ENCODE measurements at regions not wholly inside any gene's neighbourhood (a gene's known extent, or its start where the extent isn't known, plus 50 kb on each side); places are given as distances from the start of the nearest gene placed in this dataset.
"Not testable (repeated sequence)": the region's sequence is repeated elsewhere in the genome, so short reads cannot be mapped to it uniquely, and the experiment has no call there.

GRCh38 chr2:168323529-168324021 is 76.2 kb upstream of the STK39 start:
- TF ChIP-seq, protein P1, sequence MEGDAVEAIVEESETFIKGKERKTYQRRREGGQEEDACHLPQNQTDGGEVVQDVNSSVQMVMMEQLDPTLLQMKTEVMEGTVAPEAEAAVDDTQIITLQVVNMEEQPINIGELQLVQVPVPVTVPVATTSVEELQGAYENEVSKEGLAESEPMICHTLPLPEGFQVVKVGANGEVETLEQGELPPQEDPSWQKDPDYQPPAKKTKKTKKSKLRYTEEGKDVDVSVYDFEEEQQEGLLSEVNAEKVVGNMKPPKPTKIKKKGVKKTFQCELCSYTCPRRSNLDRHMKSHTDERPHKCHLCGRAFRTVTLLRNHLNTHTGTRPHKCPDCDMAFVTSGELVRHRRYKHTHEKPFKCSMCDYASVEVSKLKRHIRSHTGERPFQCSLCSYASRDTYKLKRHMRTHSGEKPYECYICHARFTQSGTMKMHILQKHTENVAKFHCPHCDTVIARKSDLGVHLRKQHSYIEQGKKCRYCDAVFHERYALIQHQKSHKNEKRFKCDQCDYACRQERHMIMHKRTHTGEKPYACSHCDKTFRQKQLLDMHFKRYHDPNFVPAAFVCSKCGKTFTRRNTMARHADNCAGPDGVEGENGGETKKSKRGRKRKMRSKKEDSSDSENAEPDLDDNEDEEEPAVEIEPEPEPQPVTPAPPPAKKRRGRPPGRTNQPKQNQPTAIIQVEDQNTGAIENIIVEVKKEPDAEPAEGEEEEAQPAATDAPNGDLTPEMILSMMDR (IDR thresholded peaks at IDR 0.05; ENCODE audit: insufficient read depth, low read depth, low read length), result no peak
- DNase-seq (ENCODE audit: low read depth), result no peak
- no peak overlapping the region for H3K4me3 ChIP-seq (ENCODE audit: low read depth, low read length)

DNA sequence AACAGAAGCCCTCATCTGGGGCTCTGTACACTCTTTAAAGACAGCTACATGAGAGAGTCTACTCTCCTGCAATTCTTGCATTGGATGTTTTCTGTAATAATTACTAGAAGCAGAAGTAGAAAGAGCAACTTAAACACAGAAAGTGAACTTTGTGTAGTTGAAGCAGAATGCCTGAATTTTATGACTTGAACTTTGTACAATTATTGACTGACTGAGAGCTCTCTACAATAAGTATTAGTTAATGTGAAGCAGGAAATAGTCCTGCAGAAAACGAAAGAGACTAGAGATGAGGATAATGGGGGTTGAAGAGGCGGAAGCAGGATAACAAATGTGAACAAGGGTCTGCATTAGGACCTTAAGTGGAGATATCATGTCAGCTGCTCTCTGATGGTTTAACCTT is 79.2 kb upstream of the STK39 start:
- DNase-seq (ENCODE audit: low read depth), result no peak
- TF ChIP-seq, protein P1 (IDR thresholded peaks at IDR 0.05; ENCODE audit: insufficient read depth, low read depth, low read length), result no peak
- no peak overlapping the region for H3K4me3 ChIP-seq (ENCODE audit: low read depth, low read length)

- TF ChIP-seq, protein P1 (IDR thresholded peaks at IDR 0.05; ENCODE audit: insufficient read depth, low read depth, low read length), result no peak
- no peak for DNase-seq (ENCODE audit: low read depth)
- H3K4me3 ChIP-seq (ENCODE audit: low read depth, low read length), result no peak overlapping the region
Observed at GRCh38 chr2:168327328-168327727, 79.9 kb upstream of the STK39 start.

DNA sequence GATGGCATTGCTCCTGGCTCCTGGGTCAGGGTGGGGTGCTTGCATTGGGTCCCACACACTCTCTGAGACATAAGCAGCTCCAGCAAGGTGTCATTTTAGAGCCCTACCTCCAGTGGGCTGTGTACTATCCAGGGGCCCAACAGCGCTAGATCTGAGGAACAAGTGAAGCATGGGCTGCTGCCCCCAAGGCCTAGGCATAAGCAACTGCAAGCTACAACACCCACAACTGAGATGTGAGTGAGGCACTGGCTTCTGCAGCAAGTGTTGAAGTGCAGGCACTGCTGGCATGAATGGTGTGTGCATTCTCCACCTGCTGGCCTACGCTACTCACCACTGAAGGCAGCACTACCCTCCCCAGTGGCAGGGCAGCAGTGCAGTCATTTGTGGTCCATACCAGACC is 81.0 kb upstream of the STK39 start:
- TF ChIP-seq, protein P1 (IDR thresholded peaks at IDR 0.05; ENCODE audit: insufficient read depth, low read depth, low read length), result peak; percentile 7
- DNase-seq (ENCODE audit: low read depth), result no peak
- no peak overlapping the region for H3K4me3 ChIP-seq (ENCODE audit: low read depth, low read length)

- no peak for DNase-seq (ENCODE audit: low read depth)
- TF ChIP-seq, protein P1 (IDR thresholded peaks at IDR 0.05; ENCODE audit: insufficient read depth, low read depth, low read length), result no peak
- no peak overlapping the region for H3K4me3 ChIP-seq (ENCODE audit: low read depth, low read length)
Observed at GRCh38 chr2:168330624-168331423, 83.4 kb upstream of the STK39 start.

- not testable (repeated sequence) for DNase-seq (ENCODE audit: low read depth); H3K4me3 ChIP-seq (ENCODE audit: low read depth, low read length)
Observed at GRCh38 chr2:168335254-168335653, 87.9 kb upstream of the STK39 start.

DNA sequence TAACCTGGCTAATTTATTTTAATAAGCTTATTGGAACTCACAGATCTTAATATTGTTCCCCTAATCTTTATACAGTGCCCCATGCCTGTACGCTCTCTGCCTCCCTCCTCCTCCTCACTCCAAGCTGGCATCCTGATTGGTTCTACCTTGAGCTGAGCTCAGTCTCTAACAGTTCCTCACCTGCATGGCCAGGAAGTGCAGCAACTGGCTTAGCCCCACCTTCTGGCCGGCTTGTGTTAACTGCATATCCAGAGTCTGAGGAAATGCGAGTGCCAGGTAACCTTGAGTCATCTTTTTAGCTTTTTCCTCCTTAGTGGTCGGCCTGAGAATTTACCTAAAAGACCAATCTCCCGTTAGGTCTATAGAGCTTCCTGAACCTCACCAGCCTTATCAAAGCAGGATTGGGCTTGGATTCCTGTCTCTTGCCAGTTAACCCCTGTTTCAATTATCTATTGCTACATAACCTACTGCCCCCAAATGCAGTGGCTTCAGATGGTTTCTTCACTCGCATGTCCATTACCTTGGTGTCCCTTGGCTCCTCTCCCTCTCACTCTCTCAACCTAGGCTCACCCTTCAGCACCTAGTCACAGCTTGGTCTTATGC is 89.5 kb upstream of the STK39 start:
- H3K4me3 ChIP-seq (ENCODE audit: low read depth, low read length), result no peak overlapping the region
- DNase-seq (ENCODE audit: low read depth), result no peak
- TF ChIP-seq, protein P1 (IDR thresholded peaks at IDR 0.05; ENCODE audit: insufficient read depth, low read depth, low read length), result peak; percentile 25
